AG04449 (cell line): ENCODE measurements at regions not wholly inside any gene's neighbourhood (a gene's known extent, or its start where the extent isn't known, plus 50 kb on each side); places are given as distances from the start of the nearest gene placed in this dataset.

Experiments used
- CTCF ChIA-PET: fragments of 350-600 bp; formaldehyde crosslinking; extraction: SDS; loops from one replicate; lab custom pipeline; 2021; ENCODE audit warnings: antibody characterized with exemption; lab: Yijun Ruan, JAX
- POLR2A ChIA-PET: fragments of 400-600, 350-600 bp; formaldehyde crosslinking; extraction: SDS; loops from one replicate; lab custom pipeline; 2020; ENCODE audit warnings: antibody characterized with exemption, inconsistent platforms; lab: Yijun Ruan, JAX
- DNase-seq: peaks from one replicate; pipeline ENCODE4 v3.0.0-alpha.2; 2010; ENCODE audit warnings: low read depth, low spot score
- H3K4me3 ChIP-seq: 2 replicates; pipeline ENCODE4 v1.5.1; 2011; ENCODE audit warnings: low read depth, mild to moderate bottlenecking, control low read depth, low read length
- TF ChIP-seq, protein P1 (sequence below): IDR thresholded peaks from one replicate; pipeline ENCODE4 v1.5.1; 2011; ENCODE audit warnings: mild to moderate bottlenecking, moderate library complexity, low read length, control low read depth, inconsistent platforms; ENCODE audit not compliant: insufficient read depth; ENCODE audit errors: missing control alignments

DNA sequence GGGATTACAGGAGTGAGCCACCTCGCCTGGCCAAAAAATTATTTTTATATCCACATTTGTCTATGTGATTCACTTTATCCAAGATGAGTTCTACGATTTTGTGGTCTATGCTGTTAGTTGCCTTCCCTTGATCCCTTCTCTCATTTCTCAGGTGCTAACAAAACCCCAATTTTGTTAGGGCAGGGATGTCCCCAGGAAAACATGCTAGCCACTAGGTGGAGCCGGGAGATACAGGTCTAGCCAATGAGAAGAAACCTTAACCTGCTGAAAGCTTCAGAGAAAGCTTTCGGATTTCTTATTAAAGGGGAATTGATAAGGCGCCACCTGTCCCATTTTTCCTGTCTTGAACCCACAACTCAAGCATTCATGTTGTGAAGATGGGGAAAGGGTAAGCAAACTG is 167.4 kb upstream of the OLIG3 start:
- ChIA-PET POLR2A (no interaction called here), CTCF (interaction anchor here (0.7 to 2.5 kb wide), 7 partner anchors 9 to 344 kb away, joined by 3 to 11 read pairs (median 4); no protein-coding TSS in a partner anchor)
- no peak for DNase-seq
- no peak overlapping the region for H3K4me3 ChIP-seq
- TF ChIP-seq, protein P1, sequence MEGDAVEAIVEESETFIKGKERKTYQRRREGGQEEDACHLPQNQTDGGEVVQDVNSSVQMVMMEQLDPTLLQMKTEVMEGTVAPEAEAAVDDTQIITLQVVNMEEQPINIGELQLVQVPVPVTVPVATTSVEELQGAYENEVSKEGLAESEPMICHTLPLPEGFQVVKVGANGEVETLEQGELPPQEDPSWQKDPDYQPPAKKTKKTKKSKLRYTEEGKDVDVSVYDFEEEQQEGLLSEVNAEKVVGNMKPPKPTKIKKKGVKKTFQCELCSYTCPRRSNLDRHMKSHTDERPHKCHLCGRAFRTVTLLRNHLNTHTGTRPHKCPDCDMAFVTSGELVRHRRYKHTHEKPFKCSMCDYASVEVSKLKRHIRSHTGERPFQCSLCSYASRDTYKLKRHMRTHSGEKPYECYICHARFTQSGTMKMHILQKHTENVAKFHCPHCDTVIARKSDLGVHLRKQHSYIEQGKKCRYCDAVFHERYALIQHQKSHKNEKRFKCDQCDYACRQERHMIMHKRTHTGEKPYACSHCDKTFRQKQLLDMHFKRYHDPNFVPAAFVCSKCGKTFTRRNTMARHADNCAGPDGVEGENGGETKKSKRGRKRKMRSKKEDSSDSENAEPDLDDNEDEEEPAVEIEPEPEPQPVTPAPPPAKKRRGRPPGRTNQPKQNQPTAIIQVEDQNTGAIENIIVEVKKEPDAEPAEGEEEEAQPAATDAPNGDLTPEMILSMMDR, result peak; percentile 38

DNA sequence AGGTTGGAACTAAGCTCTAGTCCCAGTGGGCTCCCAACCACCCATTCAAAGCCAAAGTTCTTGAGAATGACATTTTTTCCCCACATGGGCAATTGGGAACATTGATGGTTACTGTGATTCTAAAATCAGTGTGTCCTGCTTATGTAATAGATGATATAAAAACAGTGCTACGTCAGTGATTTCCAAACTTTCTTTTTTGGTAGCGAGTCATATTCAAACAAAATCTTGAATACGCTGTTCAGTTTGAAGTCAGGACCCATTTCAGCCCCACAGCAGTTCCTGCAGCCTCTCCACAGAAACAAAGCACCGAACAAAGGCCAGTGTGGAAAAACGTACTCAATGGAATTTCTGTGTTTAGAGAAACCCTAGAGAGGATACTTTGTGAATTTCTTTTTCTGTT is 170.0 kb upstream of the OLIG3 start:
- POLR2A ChIA-PET, result no interaction called here
- TF ChIP-seq, protein P1, result no peak
- CTCF ChIA-PET, result interaction anchor here (1.5 kb wide), 1 partner anchor 22 kb away, joined by 4 read pairs; no protein-coding TSS in a partner anchor

DNA sequence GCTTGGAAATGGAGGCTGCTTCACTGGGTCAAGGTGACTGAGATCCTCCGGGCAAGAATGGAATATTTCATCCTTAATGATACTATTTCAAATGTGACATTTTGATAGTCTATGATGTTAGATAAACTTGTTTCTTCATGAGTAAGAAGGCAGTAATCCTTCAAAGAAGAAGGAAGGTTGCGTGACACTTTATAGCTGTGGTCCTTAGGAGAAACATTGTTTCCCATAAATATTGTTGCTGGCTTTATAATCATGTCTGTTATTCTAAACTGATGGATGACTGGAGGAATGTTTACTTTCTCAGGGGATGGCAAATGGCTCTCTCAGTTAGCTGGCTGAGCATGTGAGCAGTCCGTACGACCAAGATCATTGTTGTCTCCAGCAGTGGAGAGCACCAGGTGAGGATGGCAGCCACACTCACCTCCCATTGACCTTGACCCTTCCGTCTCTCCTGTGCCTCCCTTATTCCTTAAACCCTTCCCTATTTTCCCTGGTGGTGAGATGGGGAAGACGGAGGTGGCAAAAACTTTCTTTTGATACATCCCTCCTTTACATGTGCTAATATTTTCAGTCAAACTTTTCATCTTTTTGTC is 171.2 kb upstream of the OLIG3 start:
- ChIA-PET POLR2A (no interaction called here), CTCF (interaction anchor here (1.2 to 1.5 kb wide), 2 partner anchors 24 to 308 kb away, joined by 3 to 4 read pairs; no protein-coding TSS in a partner anchor)
- no peak for DNase-seq

More for the DNA sequence above, 170.0 kb upstream of the OLIG3 start:
- H3K4me3 ChIP-seq, result no peak overlapping the region
- no peak for DNase-seq

DNA sequence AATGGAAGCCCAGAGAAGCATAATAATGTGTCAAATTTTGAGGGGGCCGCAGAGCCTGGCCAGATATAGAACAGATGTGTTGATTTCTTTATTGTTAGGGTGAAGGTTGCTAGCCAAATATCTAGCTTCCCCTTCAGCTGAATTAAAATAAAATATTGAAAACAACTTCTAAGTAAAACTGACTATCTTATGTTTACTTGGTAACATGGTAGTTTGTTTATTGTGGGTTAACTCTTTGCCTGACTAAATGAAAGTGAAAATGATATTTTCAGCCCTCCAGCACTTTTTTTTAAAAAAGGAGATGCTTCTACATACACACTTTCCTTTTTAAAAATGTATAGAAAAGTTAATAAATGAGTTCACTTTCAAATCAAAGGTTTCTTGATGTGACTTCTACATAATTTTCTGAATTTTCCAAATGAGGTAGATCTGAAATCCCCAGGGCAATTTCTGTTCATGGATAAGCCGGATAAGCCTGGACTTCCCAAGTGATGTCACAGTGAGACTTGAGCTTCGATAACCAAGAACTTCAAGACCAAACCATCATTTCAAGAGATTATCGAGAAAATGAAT is 172.1 kb upstream of the OLIG3 start:
- POLR2A ChIA-PET, result no interaction called here

More for the DNA sequence above, 171.2 kb upstream of the OLIG3 start:
- TF ChIP-seq, protein P1, result no peak
- H3K4me3 ChIP-seq, result no peak overlapping the region

DNA sequence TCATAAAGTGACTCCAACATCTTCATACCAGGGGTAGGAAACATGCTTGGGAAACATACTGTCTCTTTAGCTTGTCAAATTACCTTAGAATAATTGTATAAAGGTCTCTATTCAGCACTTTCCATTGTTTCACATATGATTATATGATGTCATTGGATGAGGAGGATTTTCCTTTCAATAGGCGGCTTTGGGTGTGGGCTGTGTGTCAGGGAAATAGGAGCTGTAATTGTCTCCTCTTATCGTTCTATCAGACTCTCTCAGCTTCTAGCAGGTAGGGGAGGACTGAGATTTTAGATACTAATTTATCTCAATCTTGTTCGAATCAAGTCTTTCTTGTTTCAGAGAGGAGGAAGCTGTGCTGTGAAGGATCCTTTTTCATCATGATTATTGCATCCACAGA is 179.4 kb upstream of the OLIG3 start:
- POLR2A ChIA-PET, result no interaction called here
- CTCF ChIA-PET, result no interaction called here

More for the DNA sequence above, 172.1 kb upstream of the OLIG3 start:
- H3K4me3 ChIP-seq, result no peak overlapping the region
- CTCF ChIA-PET, result interaction anchor here (1.2 kb wide), 1 partner anchor 338 kb away, joined by 3 read pairs; no protein-coding TSS in a partner anchor
- TF ChIP-seq, protein P1, result no peak
- no peak for DNase-seq

DNA sequence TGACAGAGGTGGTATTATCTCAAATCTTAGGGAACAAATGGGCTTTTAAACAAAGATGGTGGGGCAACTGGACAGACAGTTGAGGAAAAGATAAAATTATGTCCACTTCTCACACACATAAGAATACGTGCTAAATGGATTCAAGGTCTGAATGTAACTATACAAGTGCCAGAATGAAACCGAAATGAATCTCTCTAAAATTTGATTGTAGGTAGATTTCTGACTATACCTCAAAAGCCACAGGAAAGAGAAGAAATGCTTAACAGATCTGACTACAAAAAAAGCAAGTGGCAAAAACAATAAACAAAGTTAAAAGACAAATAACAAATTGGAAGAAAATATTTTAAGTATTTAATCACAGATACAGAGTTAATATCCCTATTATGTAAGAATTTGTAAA is 182.7 kb upstream of the OLIG3 start:
- CTCF ChIA-PET, result no interaction called here
- TF ChIP-seq, protein P1, result no peak
- POLR2A ChIA-PET, result no interaction called here
- no peak for DNase-seq
- no peak overlapping the region for H3K4me3 ChIP-seq

More for the DNA sequence above, 179.4 kb upstream of the OLIG3 start:
- DNase-seq, result no peak
- TF ChIP-seq, protein P1, result no peak
- H3K4me3 ChIP-seq, result no peak overlapping the region
